ENCODE measurements at regions not wholly inside any gene's neighbourhood (a gene's known extent, or its start where the extent isn't known, plus 50 kb on each side); places are given as distances from the start of the nearest gene placed in this dataset.

GRCh38 chr5:4230471-4230785 lies 634.8 kb downstream of the IRX1 start:
- ChIA-PET POLR2A (no interaction called here), CTCF (no interaction called here)
- TF ChIP-seq CTCF (IDR thresholded peaks at IDR 0.05; ENCODE audit: insufficient read depth, low read length, missing control alignments) = no peak
- no peak for DNase-seq (ENCODE audit: low read depth, low spot score)
- H3K4me3 ChIP-seq (ENCODE audit: low read depth, low read length) = no peak overlapping the region

- POLR2A ChIA-PET = no interaction called here
- no peak for TF ChIP-seq CTCF (IDR thresholded peaks at IDR 0.05; ENCODE audit: insufficient read depth, low read length, missing control alignments)
- DNase-seq (ENCODE audit: low read depth, low spot score) = no peak
- H3K4me3 ChIP-seq (ENCODE audit: low read depth, low read length) = no peak overlapping the region
- CTCF ChIA-PET = no interaction called here
These were observed 635.4 kb downstream of the IRX1 start for GRCh38 chr5:4230786-4231641.

- POLR2A ChIA-PET = no interaction called here
- CTCF ChIA-PET = no interaction called here
- no peak for DNase-seq (ENCODE audit: low read depth, low spot score)
- no peak overlapping the region for H3K4me3 ChIP-seq (ENCODE audit: low read depth, low read length)
- TF ChIP-seq CTCF (IDR thresholded peaks at IDR 0.05; ENCODE audit: insufficient read depth, low read length, missing control alignments) = no peak
These were observed 636.5 kb downstream of the IRX1 start for GRCh38 chr5:4232084-4232483.

GRCh38 chr5:4233671-4234070 lies 638.0 kb downstream of the IRX1 start:
- no peak for TF ChIP-seq CTCF (IDR thresholded peaks at IDR 0.05; ENCODE audit: insufficient read depth, low read length, missing control alignments)
- ChIA-PET CTCF (no interaction called here), POLR2A (no interaction called here)
- DNase-seq (ENCODE audit: low read depth, low spot score) = no peak
- H3K4me3 ChIP-seq (ENCODE audit: low read depth, low read length) = no peak overlapping the region

GRCh38 chr5:4243479-4244264 lies 648.0 kb downstream of the IRX1 start:
- ChIA-PET CTCF (no interaction called here), POLR2A (no interaction called here)
- TF ChIP-seq CTCF (IDR thresholded peaks at IDR 0.05; ENCODE audit: insufficient read depth, low read length, missing control alignments) = no peak
- DNase-seq (ENCODE audit: low read depth, low spot score) = no peak
- no peak overlapping the region for H3K4me3 ChIP-seq (ENCODE audit: low read depth, low read length)

GRCh38 chr5:4244306-4244705 lies 648.7 kb downstream of the IRX1 start:
- POLR2A ChIA-PET = no interaction called here
- CTCF ChIA-PET = no interaction called here
- no peak overlapping the region for H3K4me3 ChIP-seq (ENCODE audit: low read depth, low read length)
- no peak for TF ChIP-seq CTCF (IDR thresholded peaks at IDR 0.05; ENCODE audit: insufficient read depth, low read length, missing control alignments)
- DNase-seq (ENCODE audit: low read depth, low spot score) = no peak
